ENCODE measurements at regions not wholly inside any gene's neighbourhood (a gene's known extent, or its start where the extent isn't known, plus 50 kb on each side); places are given as distances from the start of the nearest gene placed in this dataset.
A peak's percentile ranks its signal among the peaks of the same experiment; 100 is the strongest.
"Not testable (repeated sequence)": the region's sequence is repeated elsewhere in the genome, so short reads cannot be mapped to it uniquely, and the experiment has no call there.

GRCh38 chr9:62655705-62656104, 1465.9 kb downstream of the SPATA31A7 start:
- H3K27me3 Mint-ChIP-seq; ATAC-seq (replicated peaks); H3K27ac Mint-ChIP-seq; H3K4me1 Mint-ChIP-seq; H3K4me3 Mint-ChIP-seq; H3K36me3 Mint-ChIP-seq; DNase-seq; H3K9me3 Mint-ChIP-seq: not testable (repeated sequence)

- H3K36me3 Mint-ChIP-seq; H3K4me3 Mint-ChIP-seq; ATAC-seq (replicated peaks); H3K27ac Mint-ChIP-seq; H3K9me3 Mint-ChIP-seq; H3K4me1 Mint-ChIP-seq; H3K27me3 Mint-ChIP-seq; DNase-seq: not testable (repeated sequence)
Measured at GRCh38 chr9:62662733-62663507, 1473.1 kb downstream of the SPATA31A7 start.

- not testable (repeated sequence) for H3K27me3 Mint-ChIP-seq; DNase-seq; H3K9me3 Mint-ChIP-seq; ATAC-seq (replicated peaks); H3K36me3 Mint-ChIP-seq; H3K27ac Mint-ChIP-seq; H3K4me3 Mint-ChIP-seq; H3K4me1 Mint-ChIP-seq
Measured at GRCh38 chr9:62663512-62663911, 1473.7 kb downstream of the SPATA31A7 start.

GRCh38 chr9:62667137-62667824, 1477.4 kb downstream of the SPATA31A7 start:
- H3K27me3 Mint-ChIP-seq, DNase-seq, H3K27ac Mint-ChIP-seq, H3K9me3 Mint-ChIP-seq, H3K4me1 Mint-ChIP-seq, H3K4me3 Mint-ChIP-seq, H3K36me3 Mint-ChIP-seq: not testable (repeated sequence)
- ATAC-seq (replicated peaks): peak in 1 of 2 donors; percentile 25

- not testable (repeated sequence) for H3K27me3 Mint-ChIP-seq; H3K4me3 Mint-ChIP-seq; ATAC-seq (replicated peaks); H3K36me3 Mint-ChIP-seq; H3K4me1 Mint-ChIP-seq; H3K9me3 Mint-ChIP-seq; DNase-seq; H3K27ac Mint-ChIP-seq
Measured at GRCh38 chr9:62677016-62677415, 1487.2 kb downstream of the SPATA31A7 start.

- not testable (repeated sequence) for H3K27ac Mint-ChIP-seq, H3K27me3 Mint-ChIP-seq
Measured at GRCh38 chr9:62678336-62678735, 1488.5 kb downstream of the SPATA31A7 start.

GRCh38 chr9:62679020-62679419, 1489.2 kb downstream of the SPATA31A7 start:
- not testable (repeated sequence) for H3K36me3 Mint-ChIP-seq, H3K4me1 Mint-ChIP-seq, H3K27ac Mint-ChIP-seq, H3K4me3 Mint-ChIP-seq, DNase-seq, H3K27me3 Mint-ChIP-seq, H3K9me3 Mint-ChIP-seq
- ATAC-seq (replicated peaks): peak in 1 of 2 donors; percentile 56

More at GRCh38 chr9:62678336-62678735, 1488.5 kb downstream of the SPATA31A7 start:
- H3K9me3 Mint-ChIP-seq; ATAC-seq (replicated peaks); H3K4me3 Mint-ChIP-seq; DNase-seq; H3K4me1 Mint-ChIP-seq; H3K36me3 Mint-ChIP-seq: not testable (repeated sequence)

- not testable (repeated sequence) for H3K9me3 Mint-ChIP-seq, DNase-seq, H3K4me1 Mint-ChIP-seq, H3K4me3 Mint-ChIP-seq, H3K27ac Mint-ChIP-seq, H3K36me3 Mint-ChIP-seq, H3K27me3 Mint-ChIP-seq
- peak; percentile 67 to 73 for ATAC-seq (replicated peaks)
Measured at GRCh38 chr9:62684833-62685647, 1495.2 kb downstream of the SPATA31A7 start.

GRCh38 chr9:62686313-62686712, 1496.5 kb downstream of the SPATA31A7 start:
- ATAC-seq (replicated peaks); H3K27me3 Mint-ChIP-seq; H3K4me3 Mint-ChIP-seq; H3K9me3 Mint-ChIP-seq; DNase-seq; H3K27ac Mint-ChIP-seq; H3K4me1 Mint-ChIP-seq; H3K36me3 Mint-ChIP-seq: not testable (repeated sequence)

- H3K9me3 Mint-ChIP-seq; DNase-seq; H3K27me3 Mint-ChIP-seq; H3K4me3 Mint-ChIP-seq; H3K27ac Mint-ChIP-seq; ATAC-seq (replicated peaks); H3K4me1 Mint-ChIP-seq; H3K36me3 Mint-ChIP-seq: not testable (repeated sequence)
Measured at GRCh38 chr9:62693019-62693418, 1503.2 kb downstream of the SPATA31A7 start.

GRCh38 chr9:62711317-62711716, 1521.5 kb downstream of the SPATA31A7 start:
- H3K4me1 Mint-ChIP-seq; ATAC-seq (replicated peaks); H3K27me3 Mint-ChIP-seq; H3K4me3 Mint-ChIP-seq; H3K9me3 Mint-ChIP-seq; DNase-seq; H3K27ac Mint-ChIP-seq; H3K36me3 Mint-ChIP-seq: not testable (repeated sequence)

GRCh38 chr9:62725580-62725979, 1535.7 kb downstream of the SPATA31A7 start:
- not testable (repeated sequence) for H3K27ac Mint-ChIP-seq; H3K4me1 Mint-ChIP-seq; H3K4me3 Mint-ChIP-seq; ATAC-seq (replicated peaks); H3K36me3 Mint-ChIP-seq; DNase-seq; H3K9me3 Mint-ChIP-seq; H3K27me3 Mint-ChIP-seq

- DNase-seq, H3K36me3 Mint-ChIP-seq, H3K4me3 Mint-ChIP-seq, H3K27me3 Mint-ChIP-seq, H3K4me1 Mint-ChIP-seq, H3K9me3 Mint-ChIP-seq, H3K27ac Mint-ChIP-seq: not testable (repeated sequence)
- peak; percentile 83 to 92 for ATAC-seq (replicated peaks)
Measured at GRCh38 chr9:62730229-62731000, 1540.6 kb downstream of the SPATA31A7 start.

GRCh38 chr9:62731015-62731414, 1541.2 kb downstream of the SPATA31A7 start:
- ATAC-seq (replicated peaks); H3K27me3 Mint-ChIP-seq; H3K9me3 Mint-ChIP-seq; DNase-seq; H3K4me1 Mint-ChIP-seq; H3K36me3 Mint-ChIP-seq; H3K4me3 Mint-ChIP-seq; H3K27ac Mint-ChIP-seq: not testable (repeated sequence)

Data from stimulated activated naive B cell treated with anti-CD40 and anti-IgM and Interleukin-4, amounts not matched to agents 10 μg/mL and 1 μg/mL and 100 μg/mL, for 72 hours (primary cell).